Natural killer cell (primary cell): ENCODE measurements at regions not wholly inside any gene's neighbourhood (a gene's known extent, or its start where the extent isn't known, plus 50 kb on each side); places are given as distances from the start of the nearest gene placed in this dataset.

Experiments used
- ATAC-seq, 3 donors: fragments of 150-1000 bp in 2 of 3; fragments of 200-7000 bp in 1 of 3; cut with Tn5 transposase; 1 replicate in 1 of 3; 2 replicates in 2 of 3; pipeline ENCODE4 v1.10.0; 2021; ENCODE audit warnings: mild to moderate bottlenecking in 2 of 3, moderate library complexity in 2 of 3
- DNase-seq, 2 donors: peaks; one replicate each; pipeline versions ENCODE4 v3.0.0 to v3.0.0-alpha.2; 2013 to 2021; ENCODE audit warnings: mixed read lengths in 1 of 2
- H3K27ac ChIP-seq: one replicate; pipeline ENCODE4 v1.5.1; 2013; ENCODE audit warnings: mild to moderate bottlenecking, low read length
- H3K27me3 ChIP-seq: one replicate; pipeline ENCODE4 v1.6.1; 2013; ENCODE audit warnings: low read length; ENCODE audit not compliant: control insufficient read depth, insufficient read depth
- H3K36me3 ChIP-seq: one replicate; pipeline ENCODE4 v1.6.1; 2013; ENCODE audit warnings: low read length; ENCODE audit not compliant: control insufficient read depth, insufficient read depth
- H3K4me1 ChIP-seq: one replicate; pipeline ENCODE4 v1.6.1; 2013; ENCODE audit warnings: low read length; ENCODE audit not compliant: control insufficient read depth, insufficient read depth
- H3K4me3 ChIP-seq: one replicate; pipeline ENCODE4 v1.5.1; 2013; ENCODE audit warnings: low read length
- H3K9me3 ChIP-seq: one replicate; pipeline ENCODE4 v1.6.1; 2013; ENCODE audit warnings: low read length; ENCODE audit not compliant: control insufficient read depth, insufficient read depth
- H3K27ac Mint-ChIP-seq, 2 donors: one replicate each; pipeline ENCODE4 v1.8.0; 2022; ENCODE audit warnings: mild to moderate bottlenecking in 2 of 2, mixed read lengths in 2 of 2, moderate library complexity in 1 of 2
- H3K27me3 Mint-ChIP-seq, 2 donors: one replicate each; pipeline ENCODE4 v1.8.0; 2022; ENCODE audit warnings: low read depth in 2 of 2, mixed read lengths in 2 of 2
- H3K36me3 Mint-ChIP-seq: one replicate; pipeline ENCODE4 v1.8.0; 2022; ENCODE audit warnings: mixed read lengths
- H3K4me1 Mint-ChIP-seq, 2 donors: one replicate each; pipeline ENCODE4 v1.8.0; 2022; ENCODE audit warnings: mixed read lengths in 2 of 2
- H3K4me3 Mint-ChIP-seq: one replicate; pipeline ENCODE4 v1.8.0; 2022; ENCODE audit warnings: mild to moderate bottlenecking, moderate library complexity, mixed read lengths
- H3K9me3 Mint-ChIP-seq, 2 donors: one replicate each; pipeline ENCODE4 v1.8.0; 2022; ENCODE audit warnings: mixed read lengths in 2 of 2
- WGBS: methylation state at CpG from one replicate; pipeline ENCODE4 v1.1.7; 2013; ENCODE audit warnings: missing lambda C conversion rate; ENCODE audit not compliant: insufficient coverage; 5-methylcytosine and 5-hydroxymethylcytosine counted together
- intact Hi-C: fragments of 100-400 bp; cut with micrococcal nuclease; formaldehyde crosslinking; loops from one replicate; pipeline ENCODE4 v1.14.2; 2022
- TF ChIP-seq, protein P1 (sequence below): fragments of 200-600 bp; IDR thresholded peaks from one replicate; pipeline ENCODE4 v1.8.0; 2022; ENCODE audit warnings: antibody characterized with exemption

DNA sequence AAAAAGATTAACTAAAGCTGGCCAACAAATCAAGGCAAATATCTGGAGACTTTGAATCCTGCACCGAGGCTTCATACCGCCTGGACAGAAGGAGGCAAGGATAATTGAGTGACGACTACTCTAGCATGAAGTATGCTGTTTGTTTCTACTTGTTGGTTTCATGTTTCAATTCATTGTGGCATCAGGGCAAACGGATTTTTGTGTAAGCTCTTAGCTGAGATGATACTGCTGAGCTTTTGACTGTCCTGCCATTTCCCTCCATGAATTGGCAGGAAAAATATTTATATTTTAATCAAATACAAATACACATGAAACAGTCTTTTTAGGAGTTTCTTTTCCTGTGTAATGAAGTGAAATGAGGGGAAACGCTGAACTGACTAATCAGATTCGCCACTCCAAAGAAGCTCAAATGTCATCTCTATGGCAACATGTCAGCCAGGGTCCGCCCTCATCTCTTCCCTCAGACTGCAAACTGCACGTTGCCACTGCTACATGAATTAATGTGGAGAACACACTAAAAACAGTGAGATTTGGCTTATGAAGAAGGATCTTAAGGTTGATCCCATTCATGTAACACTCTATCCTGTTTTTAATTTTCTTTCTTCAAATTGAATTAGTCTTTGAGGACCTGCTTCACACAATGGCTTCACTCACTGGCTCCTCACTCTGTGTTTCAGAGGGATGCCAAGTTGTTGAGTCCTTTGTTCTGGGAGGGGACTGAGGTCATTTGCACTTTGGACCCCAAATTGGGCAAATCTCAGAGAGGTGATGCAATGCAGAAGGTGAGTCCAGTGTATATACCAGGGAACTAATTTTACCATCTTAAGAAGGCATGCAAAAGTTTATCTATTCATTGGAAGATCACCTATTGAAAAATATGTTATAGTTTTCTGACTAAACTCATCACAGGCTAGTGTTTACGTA is 149.6 kb upstream of the MID1 start:
- intact Hi-C loops: loop anchor here (5.0 kb wide), 1 partner anchor 578 kb away; no protein-coding TSS in a partner anchor

GRCh38 chrX:10773318-10773717 is 152.9 kb upstream of the MID1 start:
- no peak overlapping the region for H3K27ac Mint-ChIP-seq
- no peaks in the 10 kb centered on the region for H3K36me3 Mint-ChIP-seq
- no peak overlapping the region for H3K4me3 Mint-ChIP-seq
- intact Hi-C loops: no loop called here
- peaks cover 0 to under 1% of the 10 kb centered on the region in 2 donors for H3K9me3 Mint-ChIP-seq
- TF ChIP-seq, protein P1, sequence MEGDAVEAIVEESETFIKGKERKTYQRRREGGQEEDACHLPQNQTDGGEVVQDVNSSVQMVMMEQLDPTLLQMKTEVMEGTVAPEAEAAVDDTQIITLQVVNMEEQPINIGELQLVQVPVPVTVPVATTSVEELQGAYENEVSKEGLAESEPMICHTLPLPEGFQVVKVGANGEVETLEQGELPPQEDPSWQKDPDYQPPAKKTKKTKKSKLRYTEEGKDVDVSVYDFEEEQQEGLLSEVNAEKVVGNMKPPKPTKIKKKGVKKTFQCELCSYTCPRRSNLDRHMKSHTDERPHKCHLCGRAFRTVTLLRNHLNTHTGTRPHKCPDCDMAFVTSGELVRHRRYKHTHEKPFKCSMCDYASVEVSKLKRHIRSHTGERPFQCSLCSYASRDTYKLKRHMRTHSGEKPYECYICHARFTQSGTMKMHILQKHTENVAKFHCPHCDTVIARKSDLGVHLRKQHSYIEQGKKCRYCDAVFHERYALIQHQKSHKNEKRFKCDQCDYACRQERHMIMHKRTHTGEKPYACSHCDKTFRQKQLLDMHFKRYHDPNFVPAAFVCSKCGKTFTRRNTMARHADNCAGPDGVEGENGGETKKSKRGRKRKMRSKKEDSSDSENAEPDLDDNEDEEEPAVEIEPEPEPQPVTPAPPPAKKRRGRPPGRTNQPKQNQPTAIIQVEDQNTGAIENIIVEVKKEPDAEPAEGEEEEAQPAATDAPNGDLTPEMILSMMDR: no peak
- ATAC-seq (no peak), DNase-seq (no peak)
- no peaks in the 10 kb centered on the region for H3K36me3 ChIP-seq
- H3K4me1 ChIP-seq: no peaks in the 10 kb centered on the region
- H3K4me1 Mint-ChIP-seq: no peaks in the 10 kb centered on the region
- H3K9me3 ChIP-seq: no peaks in the 10 kb centered on the region
- WGBS: 93% methylated on average over 2 of the region's 3 CpGs
- H3K27me3 ChIP-seq: no peaks in the 10 kb centered on the region
- no peaks in the 10 kb centered on the region for H3K27me3 Mint-ChIP-seq
- H3K4me3 ChIP-seq: no peak overlapping the region
- H3K27ac ChIP-seq: no peak overlapping the region

More for the DNA sequence above, 149.6 kb upstream of the MID1 start:
- H3K4me1 ChIP-seq: no peaks in the 10 kb centered on the region
- no peak overlapping the region for H3K27ac ChIP-seq
- Mint-ChIP-seq H3K4me3 (no peak overlapping the region), H3K36me3 (no peaks in the 10 kb centered on the region), H3K27ac (no peak overlapping the region), H3K27me3 (no peaks in the 10 kb centered on the region), H3K4me1 (no peaks in the 10 kb centered on the region), H3K9me3 (no peaks in the 10 kb centered on the region)
- WGBS: 85% methylated on average over 4 of the region's 9 CpGs
- no peak for DNase-seq
- no peaks in the 10 kb centered on the region for H3K36me3 ChIP-seq
- no peaks in the 10 kb centered on the region for H3K9me3 ChIP-seq
- ATAC-seq: no peak
- TF ChIP-seq, protein P1: no peak
- H3K4me3 ChIP-seq: no peak overlapping the region
- no peaks in the 10 kb centered on the region for H3K27me3 ChIP-seq

DNA sequence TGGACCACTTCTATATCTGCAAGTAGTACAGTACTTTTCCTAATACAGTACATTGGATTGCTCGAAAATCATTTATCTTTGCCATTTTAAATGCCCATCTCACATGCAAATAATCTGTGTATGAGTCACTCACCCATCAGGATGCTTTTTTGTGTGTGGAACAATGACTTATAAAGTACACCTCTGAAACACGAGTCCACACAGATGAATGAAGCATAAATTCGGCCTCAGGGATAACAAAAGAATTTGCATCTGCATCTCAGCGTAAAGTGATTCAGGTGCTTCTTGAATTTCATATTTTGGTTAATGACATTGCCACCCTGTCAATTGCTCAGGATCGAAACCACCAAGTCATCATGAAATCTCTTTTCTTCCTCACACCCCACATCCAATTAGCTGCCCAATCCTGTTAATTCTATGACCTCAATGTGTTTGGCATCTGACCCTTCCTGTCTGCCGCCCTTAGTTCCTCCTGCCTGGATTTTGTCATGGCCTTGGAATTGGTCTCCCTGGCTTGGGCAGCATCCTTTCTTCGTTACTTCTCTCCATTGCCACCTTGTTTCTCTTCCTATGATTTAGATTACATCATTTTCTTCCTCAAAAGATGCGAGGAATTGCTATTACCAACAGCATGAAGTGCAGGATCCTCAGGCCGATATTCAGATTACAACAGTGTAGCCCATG is 161.6 kb upstream of the MID1 start:
- no peaks in the 10 kb centered on the region for H3K9me3 ChIP-seq
- H3K27me3 ChIP-seq: no peaks in the 10 kb centered on the region
- DNase-seq (no peak), ATAC-seq (no peak)
- Mint-ChIP-seq H3K36me3 (no peaks in the 10 kb centered on the region), H3K9me3 (peaks cover 3 to 8% of the 10 kb centered on the region in 2 donors), H3K4me3 (no peak overlapping the region), H3K27ac (no peak overlapping the region), H3K27me3 (no peaks in the 10 kb centered on the region), H3K4me1 (no peaks in the 10 kb centered on the region)
- no peaks in the 10 kb centered on the region for H3K36me3 ChIP-seq
- TF ChIP-seq, protein P1: no peak
- H3K27ac ChIP-seq: no peak overlapping the region
- H3K4me1 ChIP-seq: no peaks in the 10 kb centered on the region
- H3K4me3 ChIP-seq: no peak overlapping the region
- intact Hi-C loops: no loop called here
- 87% methylated on average over 8 of the region's 9 CpGs for WGBS
